OCI-LY7 (cell line): ENCODE measurements at regions not wholly inside any gene's neighbourhood (a gene's known extent, or its start where the extent isn't known, plus 50 kb on each side); places are given as distances from the start of the nearest gene placed in this dataset.

Experiments used
- BruUV-seq: library from RNA; stranded (reverse); fragments of 400-500 nt; replicated peaks from 2 replicates; lab custom pipeline; 2021; lab: Mats Ljungman, UMichigan
- CTCF ChIA-PET: fragments of 300-600 bp; sonication (Branson Sonifier 250); formaldehyde crosslinking; loops from one replicate; lab custom pipeline; 2022; ENCODE audit warnings: antibody characterized with exemption; ENCODE audit not compliant: unreplicated experiment; lab: Charles Lee
- POLR2A ChIA-PET: fragments of 300-600 bp; sonication (Branson Sonifier 250); formaldehyde crosslinking; loops from one replicate; lab custom pipeline; 2022; ENCODE audit warnings: antibody characterized with exemption; lab: Charles Lee
- DNase-seq: peaks from one replicate; pipeline ENCODE4 v3.0.0-alpha.2; 2015; ENCODE audit warnings: low spot score
- H2AFZ ChIP-seq: fragments of 200-600 bp; sonication (generic), shearing (Covaris generic); 2 replicates; pipeline ENCODE4 v1.6.1; 2014; ENCODE audit warnings: mild to moderate bottlenecking, antibody characterized with exemption, low read length, moderate library complexity
- H3K27ac ChIP-seq: fragments of 200-600 bp; sonication (generic); 2 replicates; pipeline ENCODE4 v1.5.1; 2014; ENCODE audit warnings: mixed run types, low read depth, mild to moderate bottlenecking, moderate library complexity, low read length, inconsistent platforms; ENCODE audit not compliant: poor library complexity, severe bottlenecking
- H3K36me3 ChIP-seq: fragments of 200-600 bp; sonication (generic); 2 replicates; pipeline ENCODE4 v1.6.1; 2014; ENCODE audit warnings: mild to moderate bottlenecking, antibody characterized with exemption, low read length, moderate library complexity, mixed read lengths; ENCODE audit not compliant: insufficient read depth
- H3K4me1 ChIP-seq: fragments of 200-600 bp; sonication (generic); 2 replicates; pipeline ENCODE4 v1.5.1; 2014; ENCODE audit warnings: mild to moderate bottlenecking, low read length; ENCODE audit not compliant: insufficient read depth, poor library complexity, severe bottlenecking
- H3K4me2 ChIP-seq: fragments of 200-600 bp; sonication (generic); 2 replicates; pipeline ENCODE4 v1.6.1; 2014; ENCODE audit warnings: mild to moderate bottlenecking, low read length
- H3K4me3 ChIP-seq: fragments of 200-600 bp; sonication (generic); 2 replicates; pipeline ENCODE4 v1.5.1; 2014; ENCODE audit warnings: mild to moderate bottlenecking, low read depth, low read length; ENCODE audit not compliant: poor library complexity, severe bottlenecking
- H3K79me2 ChIP-seq: fragments of 200-600 bp; sonication (generic); 2 replicates; pipeline ENCODE4 v1.6.1; 2016; ENCODE audit warnings: low read depth, mild to moderate bottlenecking, low read length, moderate library complexity, mixed read lengths; ENCODE audit not compliant: insufficient read depth
- H3K9me2 ChIP-seq: fragments of 200-600 bp; sonication (generic); 2 replicates; pipeline ENCODE4 v1.6.1; 2016; ENCODE audit warnings: mild to moderate bottlenecking, low read length, mixed read lengths; ENCODE audit not compliant: insufficient read depth
- H3K9me3 ChIP-seq: fragments of 200-600 bp; sonication (generic); 2 replicates; pipeline ENCODE4 v1.6.1; 2014; ENCODE audit warnings: mild to moderate bottlenecking, mixed run types, low read length, mixed read lengths
- H4K20me1 ChIP-seq: fragments of 200-600 bp; sonication (generic); 2 replicates; pipeline ENCODE4 v1.6.1; 2014; ENCODE audit warnings: mild to moderate bottlenecking, antibody characterized with exemption, low read length, moderate library complexity, mixed read lengths; ENCODE audit not compliant: insufficient read depth
- EZH2phosphoT487 ChIP-seq: fragments of 200-600 bp; sonication (generic); IDR thresholded peaks from 2 replicates; pipeline ENCODE4 v1.6.1; 2018; ENCODE audit warnings: low read depth, borderline replicate concordance, mild to moderate bottlenecking, mixed run types, antibody characterized with exemption, low read length, moderate library complexity, mixed read lengths
- intact Hi-C: fragments of 100-400 bp; cut with micrococcal nuclease; formaldehyde crosslinking; loops from one replicate; pipeline ENCODE4 v1.10.0; 2022; ENCODE audit not compliant: unreplicated experiment
- TF ChIP-seq, protein P1 (sequence below): fragments of 200-600 bp; sonication (generic); conservative IDR thresholded peaks from 2 replicates; pipeline ENCODE4 v1.5.1; 2014; ENCODE audit warnings: mild to moderate bottlenecking, antibody characterized with exemption, low read length, moderate library complexity, mixed read lengths

DNA sequence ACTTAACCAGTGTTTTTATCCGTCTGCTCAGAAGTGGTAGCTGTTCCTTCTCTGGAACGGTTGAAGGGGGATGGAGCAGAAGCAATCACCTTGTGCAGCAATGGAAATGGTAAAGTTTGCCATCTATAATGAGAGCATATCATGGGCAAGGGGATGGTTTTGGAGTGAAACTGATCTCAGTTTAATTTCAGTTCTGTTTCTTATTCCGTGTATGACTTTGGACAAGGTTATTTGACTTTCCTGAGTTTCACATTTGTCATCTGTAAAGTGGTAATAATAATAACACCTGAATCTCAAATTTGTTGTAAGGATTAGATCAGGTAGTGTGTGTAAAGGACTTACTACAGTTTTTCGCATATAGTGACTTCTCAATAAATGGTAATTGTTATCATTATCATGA, 106.1 kb downstream of the PCSK1 start:
- ChIA-PET CTCF (no interaction called here), POLR2A (no interaction called here)
- TF ChIP-seq EZH2phosphoT487: no peak
- TF ChIP-seq, protein P1, sequence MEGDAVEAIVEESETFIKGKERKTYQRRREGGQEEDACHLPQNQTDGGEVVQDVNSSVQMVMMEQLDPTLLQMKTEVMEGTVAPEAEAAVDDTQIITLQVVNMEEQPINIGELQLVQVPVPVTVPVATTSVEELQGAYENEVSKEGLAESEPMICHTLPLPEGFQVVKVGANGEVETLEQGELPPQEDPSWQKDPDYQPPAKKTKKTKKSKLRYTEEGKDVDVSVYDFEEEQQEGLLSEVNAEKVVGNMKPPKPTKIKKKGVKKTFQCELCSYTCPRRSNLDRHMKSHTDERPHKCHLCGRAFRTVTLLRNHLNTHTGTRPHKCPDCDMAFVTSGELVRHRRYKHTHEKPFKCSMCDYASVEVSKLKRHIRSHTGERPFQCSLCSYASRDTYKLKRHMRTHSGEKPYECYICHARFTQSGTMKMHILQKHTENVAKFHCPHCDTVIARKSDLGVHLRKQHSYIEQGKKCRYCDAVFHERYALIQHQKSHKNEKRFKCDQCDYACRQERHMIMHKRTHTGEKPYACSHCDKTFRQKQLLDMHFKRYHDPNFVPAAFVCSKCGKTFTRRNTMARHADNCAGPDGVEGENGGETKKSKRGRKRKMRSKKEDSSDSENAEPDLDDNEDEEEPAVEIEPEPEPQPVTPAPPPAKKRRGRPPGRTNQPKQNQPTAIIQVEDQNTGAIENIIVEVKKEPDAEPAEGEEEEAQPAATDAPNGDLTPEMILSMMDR: no peak

DNA sequence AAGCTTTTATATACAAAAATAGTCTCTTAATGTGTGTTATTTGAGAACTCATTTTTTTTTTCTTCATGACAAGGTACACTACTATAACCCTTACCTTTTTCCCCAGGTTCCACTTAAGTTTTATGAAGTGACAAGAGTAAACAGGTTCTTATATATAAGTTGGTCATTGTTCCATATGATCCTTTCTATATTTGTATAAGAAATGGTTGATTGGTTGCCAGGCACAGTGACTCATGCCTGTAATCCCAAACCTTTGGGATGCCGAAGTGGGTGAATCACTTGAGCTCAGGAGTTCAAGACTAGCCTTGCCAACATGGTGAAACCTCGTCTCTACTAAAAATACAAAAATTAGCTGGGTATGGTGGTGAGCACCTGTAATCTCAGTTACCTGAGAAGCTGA, 108.3 kb downstream of the PCSK1 start:
- H3K9me2 ChIP-seq: no peaks in the 10 kb centered on the region
- no peaks in the 10 kb centered on the region for H3K4me1 ChIP-seq
- H3K4me2 ChIP-seq: no peak overlapping the region
- no peak overlapping the region for H2AFZ ChIP-seq
- BruUV-seq: no TSS peak
- H3K9me3 ChIP-seq: no peaks in the 10 kb centered on the region
- ChIA-PET CTCF (no interaction called here), POLR2A (no interaction called here)
- no peak overlapping the region for H3K4me3 ChIP-seq
- H4K20me1 ChIP-seq: no peaks in the 10 kb centered on the region
- DNase-seq: no peak
- TF ChIP-seq, protein P1: no peak
- no peak for TF ChIP-seq EZH2phosphoT487
- no peak overlapping the region for H3K27ac ChIP-seq
- H3K36me3 ChIP-seq: no peaks in the 10 kb centered on the region
- H3K79me2 ChIP-seq: no peaks in the 10 kb centered on the region
- intact Hi-C loops: no loop called here

More for the DNA sequence above, 106.1 kb downstream of the PCSK1 start:
- no peaks in the 10 kb centered on the region for H3K4me1 ChIP-seq
- intact Hi-C loops: no loop called here
- H4K20me1 ChIP-seq: no peaks in the 10 kb centered on the region
- DNase-seq: no peak
- H3K36me3 ChIP-seq: no peaks in the 10 kb centered on the region
- no peaks in the 10 kb centered on the region for H3K9me2 ChIP-seq
- BruUV-seq: no TSS peak
- H3K79me2 ChIP-seq: no peaks in the 10 kb centered on the region
- no peak overlapping the region for H3K27ac ChIP-seq
- no peaks in the 10 kb centered on the region for H3K9me3 ChIP-seq
- H3K4me2 ChIP-seq: no peak overlapping the region
- no peak overlapping the region for H3K4me3 ChIP-seq
- no peak overlapping the region for H2AFZ ChIP-seq

DNA sequence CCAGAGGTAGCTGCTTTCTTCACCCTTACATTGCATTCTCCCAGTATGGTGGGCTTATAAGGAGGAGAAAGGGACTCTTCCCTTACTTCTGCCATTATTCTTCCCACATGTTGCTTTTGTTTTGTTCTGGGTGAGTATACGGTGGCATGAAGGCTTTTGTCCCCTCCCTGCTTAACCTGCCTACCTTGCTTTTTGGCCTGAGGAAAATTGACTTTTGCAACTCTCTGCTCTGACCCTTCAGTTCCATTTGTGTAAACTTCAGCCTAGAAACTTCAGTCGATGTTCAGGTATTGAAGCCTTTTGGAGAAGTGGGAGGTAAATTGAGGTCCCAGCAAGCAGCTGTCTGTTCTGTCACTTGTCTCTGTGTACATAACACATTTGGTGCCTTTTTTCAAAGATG, 110.2 kb downstream of the PCSK1 start:
- Histone ChIP-seq H3K27ac (no peak overlapping the region), H3K4me2 (no peak overlapping the region), H3K9me3 (no peaks in the 10 kb centered on the region), H3K36me3 (no peaks in the 10 kb centered on the region), H4K20me1 (no peaks in the 10 kb centered on the region), H3K79me2 (no peaks in the 10 kb centered on the region), H3K4me1 (no peaks in the 10 kb centered on the region), H3K4me3 (no peak overlapping the region), H2AFZ (no peak overlapping the region), H3K9me2 (no peaks in the 10 kb centered on the region)
- TF ChIP-seq, protein P1: no peak
- no peak for TF ChIP-seq EZH2phosphoT487
- ChIA-PET POLR2A (interaction anchor here (0.5 to 1.0 kb wide), 2 partner anchors 74 to 309 kb away, joined by 3 read pairs; no protein-coding TSS in a partner anchor), CTCF (interaction anchor here (0.5 kb wide), 1 partner anchor 304 kb away, joined by 3 read pairs; no protein-coding TSS in a partner anchor)
- DNase-seq: no peak
- intact Hi-C loops: no loop called here
- BruUV-seq: no TSS peak
